K562 (cell line): ENCODE measurements at regions not wholly inside any gene's neighbourhood (a gene's known extent, or its start where the extent isn't known, plus 50 kb on each side); places are given as distances from the start of the nearest gene placed in this dataset.
A peak's percentile ranks its signal among the peaks of the same experiment; 100 is the strongest.

Source experiments
- AFF1 ChIP-seq, 2 experiments: fragments of 450-650 bp; IDR thresholded peaks; 2 replicates each; pipeline ENCODE4 v1.6.1; 2018; ENCODE audit warnings: mild to moderate bottlenecking in 2 of 2, low read depth in 1 of 2; ENCODE audit not compliant: partially characterized antibody in 2 of 2
- BRD9 ChIP-seq: fragments of 450-650 bp; IDR thresholded peaks from 2 replicates; pipeline ENCODE4 v1.6.1; 2018; ENCODE audit warnings: low read depth; ENCODE audit not compliant: partially characterized antibody
- ELK3 ChIP-seq: fragments of 450-650 bp; formaldehyde crosslinking; IDR thresholded peaks from 2 replicates; pipeline ENCODE4 v1.4.0; 2020; ENCODE audit warnings: mild to moderate bottlenecking
- EZH2 ChIP-seq: IDR thresholded peaks from 2 replicates; pipeline ENCODE4 v1.6.1; 2012; ENCODE audit warnings: low read depth, mild to moderate bottlenecking, inconsistent platforms, low read length, borderline replicate concordance
- HMBOX1 ChIP-seq: sonication (generic); IDR thresholded peaks from 2 replicates; pipeline ENCODE4 v1.6.1; 2016
- KDM1A ChIP-seq, 2 experiments: fragments of 450-650 bp; IDR thresholded peaks; 2 replicates each; pipeline ENCODE4 v1.6.1; 2016; ENCODE audit warnings: mild to moderate bottlenecking in 2 of 2
- KDM5B ChIP-seq: fragments of 200-600 bp; sonication (generic); IDR thresholded peaks from 2 replicates; pipeline ENCODE4 v1.6.1; 2012; ENCODE audit warnings: low read depth, mild to moderate bottlenecking, moderate library complexity, low read length, control low read depth, inconsistent platforms; ENCODE audit not compliant: insufficient replicate concordance
- MTF1 ChIP-seq: fragments of 250-450 bp; sonication (Bioruptor Pico); IDR thresholded peaks from 2 replicates; pipeline ENCODE4 v1.9.0; 2021; ENCODE audit warnings: moderate library complexity, mild to moderate bottlenecking, inconsistent platforms, borderline replicate concordance
- PKNOX1 ChIP-seq: fragments of 450-650 bp; IDR thresholded peaks from 2 replicates; pipeline ENCODE4 v1.6.1; 2016
- PPARD ChIP-seq: fragments of 250-450 bp; sonication (Bioruptor Pico); IDR thresholded peaks from 2 replicates; pipeline ENCODE4 v1.8.0; 2022; ENCODE audit warnings: inconsistent platforms, mild to moderate bottlenecking, moderate library complexity
- PTRF ChIP-seq: fragments of 450-650 bp; IDR thresholded peaks from 2 replicates; pipeline ENCODE4 v1.6.1; 2016; ENCODE audit warnings: mild to moderate bottlenecking, missing genetic modification characterization, missing compliant biosample characterization
- YY1 ChIP-seq, 3 experiments: IDR thresholded peaks; 2 replicates each; pipeline ENCODE4 v1.6.1; 2011; ENCODE audit warnings: low read length in 2 of 3, mild to moderate bottlenecking in 2 of 3, moderate library complexity in 2 of 3, borderline replicate concordance in 1 of 3, control low read depth in 1 of 3, low read depth in 1 of 3; ENCODE audit not compliant: insufficient read depth in 3 of 3, insufficient replicate concordance in 2 of 3, control insufficient read depth in 1 of 3, insufficient read length in 1 of 3; ENCODE audit errors: extremely low read depth in 1 of 3
- ZBTB12 ChIP-seq: fragments of 250-450 bp; sonication (Bioruptor Pico); IDR thresholded peaks from 2 replicates; pipeline ENCODE4 v1.4.0; 2020
- ZFP91 ChIP-seq: sonication (generic); formaldehyde crosslinking; IDR thresholded peaks from 2 replicates; pipeline ENCODE4 v1.8.0; 2022; ENCODE audit warnings: mild to moderate bottlenecking, missing genetic modification reagents
- ZNF445 ChIP-seq: fragments of 250-450 bp; sonication (Bioruptor Pico); IDR thresholded peaks from 2 replicates; pipeline ENCODE4 v1.4.0; 2020; ENCODE audit warnings: low read depth, mild to moderate bottlenecking, moderate library complexity

- no peak for TF ChIP-seq MTF1 (CRISPR knock-in tag)
- TF ChIP-seq YY1 (IDR thresholded peaks at IDR 0.05; ENCODE audit: borderline replicate concordance in 1 of 3, control insufficient read depth in 1 of 3, extremely low read depth in 1 of 3, insufficient read depth in 3 of 3, insufficient read length in 1 of 3, insufficient replicate concordance in 2 of 3, low read depth in 1 of 3, low read length in 2 of 3), result peak in 1 of 3 experiments; percentile 33
- TF ChIP-seq ZFP91, result no peak
- no peak for TF ChIP-seq BRD9
- no peak for TF ChIP-seq HMBOX1
- no peak for TF ChIP-seq PKNOX1
- TF ChIP-seq PTRF (tag), result no peak
- no peak for TF ChIP-seq KDM1A (IDR thresholded peaks at IDR 0.05)
- peak; percentile 66 for TF ChIP-seq KDM5B
- TF ChIP-seq AFF1 (IDR thresholded peaks at IDR 0.05; ENCODE audit: low read depth in 1 of 2, partially characterized antibody in 2 of 2), result no peak
- TF ChIP-seq ELK3 (CRISPR knock-in tag), result no peak
- no peak for TF ChIP-seq PPARD
- no peak for TF ChIP-seq ZNF445 (CRISPR knock-in tag)
- no peak for TF ChIP-seq EZH2
- no peak for TF ChIP-seq ZBTB12 (CRISPR knock-in tag)
Measured at GRCh38 chr20:29079769-29080690, 2177.4 kb upstream of the DEFB115 start (continued).
